CD8-positive, alpha-beta memory T cell (primary cell): ENCODE measurements at regions not wholly inside any gene's neighbourhood (a gene's known extent, or its start where the extent isn't known, plus 50 kb on each side); places are given as distances from the start of the nearest gene placed in this dataset.

Experiments
- CTCF ChIA-PET: fragments of 350-600 bp; sonication (Branson Sonifier 250); formaldehyde crosslinking; loops from one replicate; lab custom pipeline; 2021; ENCODE audit warnings: antibody characterized with exemption; lab: Charles Lee
- POLR2A ChIA-PET: fragments of 350-600 bp; sonication (Branson Sonifier 250); formaldehyde crosslinking; loops from one replicate; lab custom pipeline; 2021; ENCODE audit warnings: antibody characterized with exemption; lab: Charles Lee
- DNase-seq, 5 donors: peaks; one replicate each; pipeline versions ENCODE4 v3.0.0 to v3.0.0-alpha.2; 2020 to 2022; ENCODE audit warnings: mixed read lengths in 1 of 5
- H3K27ac ChIP-seq: one replicate; pipeline ENCODE4 v1.7.0; 2013; ENCODE audit warnings: low read depth, mild to moderate bottlenecking, low read length, moderate library complexity
- H3K27me3 ChIP-seq: 2 replicates; pipeline ENCODE4 v1.7.0; 2013; ENCODE audit warnings: low read length, mild to moderate bottlenecking; ENCODE audit not compliant: insufficient read depth, poor library complexity, severe bottlenecking
- H3K36me3 ChIP-seq: 2 replicates; pipeline ENCODE4 v1.7.0; 2013; ENCODE audit warnings: mild to moderate bottlenecking, low read length, moderate library complexity; ENCODE audit not compliant: insufficient read depth
- H3K4me1 ChIP-seq: 2 replicates; pipeline ENCODE4 v1.7.0; 2013; ENCODE audit warnings: mild to moderate bottlenecking, low read length, moderate library complexity; ENCODE audit not compliant: insufficient read depth
- H3K4me3 ChIP-seq: 2 replicates; pipeline ENCODE4 v1.7.0; 2013; ENCODE audit warnings: mild to moderate bottlenecking, low read length
- H3K9me3 ChIP-seq: 2 replicates; pipeline ENCODE4 v1.7.0; 2013; ENCODE audit warnings: mild to moderate bottlenecking, low read length
- H3K27ac Mint-ChIP-seq, 8 donors: one replicate each; pipeline ENCODE4 v1.8.0; 2020 to 2021; ENCODE audit warnings: mixed read lengths in 8 of 8, mild to moderate bottlenecking in 6 of 8, inconsistent platforms in 3 of 8, moderate library complexity in 3 of 8
- H3K27me3 Mint-ChIP-seq, 2 donors: one replicate each; pipeline ENCODE4 v1.8.0; 2020 to 2021; ENCODE audit warnings: mixed read lengths in 2 of 2, mild to moderate bottlenecking in 1 of 2, moderate library complexity in 1 of 2
- H3K36me3 Mint-ChIP-seq, 3 donors: one replicate each; pipeline ENCODE4 v1.8.0; 2020 to 2021; ENCODE audit warnings: mixed read lengths in 3 of 3, inconsistent platforms in 1 of 3, mild to moderate bottlenecking in 1 of 3
- H3K4me1 Mint-ChIP-seq, 3 donors: one replicate each; pipeline ENCODE4 v1.8.0; 2020 to 2021; ENCODE audit warnings: mixed read lengths in 3 of 3, inconsistent platforms in 1 of 3, mild to moderate bottlenecking in 1 of 3
- H3K4me3 Mint-ChIP-seq, 7 donors: one replicate each; pipeline ENCODE4 v1.8.0; 2020 to 2021; ENCODE audit warnings: mixed read lengths in 7 of 7, mild to moderate bottlenecking in 6 of 7, moderate library complexity in 4 of 7, inconsistent platforms in 2 of 7
- H3K9me3 Mint-ChIP-seq, 5 donors: one replicate each; pipeline ENCODE4 v1.8.0; 2020 to 2022; ENCODE audit warnings: mixed read lengths in 5 of 5, mild to moderate bottlenecking in 3 of 5, moderate library complexity in 2 of 5, inconsistent platforms in 1 of 5

GRCh38 chr13:71148396-71148795, 718.6 kb downstream of the DACH1 start:
- Histone ChIP-seq H3K27ac (no peak overlapping the region), H3K9me3 (no peaks in the 10 kb centered on the region), H3K4me1 (no peaks in the 10 kb centered on the region), H3K36me3 (no peaks in the 10 kb centered on the region), H3K27me3 (no peaks in the 10 kb centered on the region), H3K4me3 (no peak overlapping the region)
- ChIA-PET CTCF (no interaction called here), POLR2A (no interaction called here)
- H3K4me1 Mint-ChIP-seq: no peaks in the 10 kb centered on the region
- no peaks in the 10 kb centered on the region for H3K36me3 Mint-ChIP-seq
- H3K9me3 Mint-ChIP-seq: peaks cover 0 to 12% (median 0%) of the 10 kb centered on the region in 5 donors
- no peak overlapping the region for H3K4me3 Mint-ChIP-seq
- no peak overlapping the region for H3K27ac Mint-ChIP-seq
- no peak for DNase-seq
- no peaks in the 10 kb centered on the region for H3K27me3 Mint-ChIP-seq

- Histone ChIP-seq H3K27me3 (no peaks in the 10 kb centered on the region), H3K9me3 (no peaks in the 10 kb centered on the region), H3K4me1 (no peaks in the 10 kb centered on the region), H3K27ac (no peak overlapping the region), H3K4me3 (no peak overlapping the region), H3K36me3 (no peaks in the 10 kb centered on the region)
- peaks cover 0 to 13% (median 0%) of the 10 kb centered on the region in 5 donors for H3K9me3 Mint-ChIP-seq
- ChIA-PET POLR2A (no interaction called here), CTCF (no interaction called here)
- DNase-seq: no peak
- no peaks in the 10 kb centered on the region for H3K4me1 Mint-ChIP-seq
- no peak overlapping the region for H3K27ac Mint-ChIP-seq
- no peak overlapping the region for H3K4me3 Mint-ChIP-seq
- no peaks in the 10 kb centered on the region for H3K27me3 Mint-ChIP-seq
- no peaks in the 10 kb centered on the region for H3K36me3 Mint-ChIP-seq
Observed at GRCh38 chr13:71144883-71145282, 722.1 kb downstream of the DACH1 start.

- no peaks in the 10 kb centered on the region for H3K4me1 Mint-ChIP-seq
- no peaks in the 10 kb centered on the region for H3K27me3 Mint-ChIP-seq
- H3K27me3 ChIP-seq: no peaks in the 10 kb centered on the region
- no peak overlapping the region for H3K4me3 ChIP-seq
- H3K36me3 ChIP-seq: no peaks in the 10 kb centered on the region
- H3K9me3 Mint-ChIP-seq: peaks cover 0 to 19% (median under 1%) of the 10 kb centered on the region in 5 donors
- no peak overlapping the region for H3K27ac ChIP-seq
- no peak overlapping the region for H3K27ac Mint-ChIP-seq
- no peaks in the 10 kb centered on the region for H3K9me3 ChIP-seq
- H3K4me3 Mint-ChIP-seq: no peak overlapping the region
- H3K4me1 ChIP-seq: no peaks in the 10 kb centered on the region
- no peak for DNase-seq
- CTCF ChIA-PET: no interaction called here
- POLR2A ChIA-PET: no interaction called here
- no peaks in the 10 kb centered on the region for H3K36me3 Mint-ChIP-seq
Observed at GRCh38 chr13:71137101-71137500, 729.9 kb downstream of the DACH1 start.

- Histone ChIP-seq H3K4me3 (no peak overlapping the region), H3K4me1 (no peaks in the 10 kb centered on the region), H3K9me3 (no peaks in the 10 kb centered on the region), H3K27me3 (no peaks in the 10 kb centered on the region), H3K36me3 (no peaks in the 10 kb centered on the region), H3K27ac (no peak overlapping the region)
- Mint-ChIP-seq H3K4me3 (no peak overlapping the region), H3K27me3 (no peaks in the 10 kb centered on the region), H3K9me3 (peaks cover 0 to 15% (median 12%) of the 10 kb centered on the region in 5 donors), H3K36me3 (no peaks in the 10 kb centered on the region), H3K27ac (no peak overlapping the region), H3K4me1 (no peaks in the 10 kb centered on the region)
- ChIA-PET POLR2A (no interaction called here), CTCF (no interaction called here)
- DNase-seq: no peak
Observed at GRCh38 chr13:71124230-71124629, 742.8 kb downstream of the DACH1 start.

GRCh38 chr13:71118779-71119364, 748.1 kb downstream of the DACH1 start:
- H3K27ac Mint-ChIP-seq: no peak overlapping the region
- POLR2A ChIA-PET: no interaction called here
- CTCF ChIA-PET: no interaction called here

GRCh38 chr13:71117920-71118319, 749.1 kb downstream of the DACH1 start:
- Mint-ChIP-seq H3K9me3 (peaks cover 0 to 15% (median 3%) of the 10 kb centered on the region in 5 donors), H3K27ac (no peak overlapping the region), H3K4me3 (no peak overlapping the region), H3K36me3 (no peaks in the 10 kb centered on the region), H3K27me3 (no peaks in the 10 kb centered on the region), H3K4me1 (no peaks in the 10 kb centered on the region)
- Histone ChIP-seq H3K9me3 (no peaks in the 10 kb centered on the region), H3K4me1 (no peaks in the 10 kb centered on the region), H3K36me3 (no peaks in the 10 kb centered on the region), H3K27ac (no peak overlapping the region), H3K27me3 (no peaks in the 10 kb centered on the region), H3K4me3 (no peak overlapping the region)
- POLR2A ChIA-PET: no interaction called here
- CTCF ChIA-PET: no interaction called here
- no peak for DNase-seq

More at GRCh38 chr13:71118779-71119364, 748.1 kb downstream of the DACH1 start:
- Histone ChIP-seq H3K4me3 (no peak overlapping the region), H3K36me3 (no peaks in the 10 kb centered on the region), H3K4me1 (no peaks in the 10 kb centered on the region), H3K27me3 (no peaks in the 10 kb centered on the region), H3K9me3 (no peaks in the 10 kb centered on the region), H3K27ac (no peak overlapping the region)
- no peaks in the 10 kb centered on the region for H3K4me1 Mint-ChIP-seq
- no peak overlapping the region for H3K4me3 Mint-ChIP-seq
- DNase-seq: no peak
- no peaks in the 10 kb centered on the region for H3K36me3 Mint-ChIP-seq
- H3K27me3 Mint-ChIP-seq: no peaks in the 10 kb centered on the region
- H3K9me3 Mint-ChIP-seq: peaks cover 0 to 15% (median 3%) of the 10 kb centered on the region in 5 donors

- Mint-ChIP-seq H3K9me3 (peaks cover 0 to 22% (median 4%) of the 10 kb centered on the region in 5 donors), H3K36me3 (no peaks in the 10 kb centered on the region), H3K27ac (no peak overlapping the region), H3K4me1 (no peaks in the 10 kb centered on the region), H3K27me3 (no peaks in the 10 kb centered on the region), H3K4me3 (no peak overlapping the region)
- no peak overlapping the region for H3K27ac ChIP-seq
- CTCF ChIA-PET: no interaction called here
- no peak overlapping the region for H3K4me3 ChIP-seq
- H3K9me3 ChIP-seq: no peaks in the 10 kb centered on the region
- DNase-seq: no peak
- no peaks in the 10 kb centered on the region for H3K27me3 ChIP-seq
- no peaks in the 10 kb centered on the region for H3K36me3 ChIP-seq
- POLR2A ChIA-PET: no interaction called here
- no peaks in the 10 kb centered on the region for H3K4me1 ChIP-seq
Observed at GRCh38 chr13:71115301-71115700, 751.7 kb downstream of the DACH1 start.

GRCh38 chr13:71096421-71096820, 770.6 kb downstream of the DACH1 start:
- CTCF ChIA-PET: no interaction called here
- Mint-ChIP-seq H3K9me3 (peaks cover 0 to 13% (median 4%) of the 10 kb centered on the region in 5 donors), H3K4me3 (no peak overlapping the region), H3K4me1 (no peaks in the 10 kb centered on the region), H3K36me3 (peaks cover 0 to 1% (median 0%) of the 10 kb centered on the region in 3 donors), H3K27ac (no peak overlapping the region), H3K27me3 (no peaks in the 10 kb centered on the region)
- no peak overlapping the region for H3K27ac ChIP-seq
- no peaks in the 10 kb centered on the region for H3K4me1 ChIP-seq
- no peaks in the 10 kb centered on the region for H3K36me3 ChIP-seq
- H3K9me3 ChIP-seq: no peaks in the 10 kb centered on the region
- POLR2A ChIA-PET: no interaction called here
- no peak overlapping the region for H3K4me3 ChIP-seq
- no peak for DNase-seq
- no peaks in the 10 kb centered on the region for H3K27me3 ChIP-seq
